Chondrocyte (in vitro differentiated cells): ENCODE measurements at regions not wholly inside any gene's neighbourhood (a gene's known extent, or its start where the extent isn't known, plus 50 kb on each side); places are given as distances from the start of the nearest gene placed in this dataset.

ENCODE experiments used
- DNase-seq: peaks from one replicate; pipeline ENCODE4 v3.0.0; 2021; ENCODE audit warnings: mixed read lengths, low spot score
- H3K27ac Mint-ChIP-seq: one replicate; pipeline ENCODE4 v1.8.0; 2021; ENCODE audit warnings: mild to moderate bottlenecking, moderate library complexity, mixed read lengths; ENCODE audit not compliant: unreplicated experiment
- H3K27me3 Mint-ChIP-seq: 2 replicates; pipeline ENCODE4 v1.8.0; 2021; ENCODE audit warnings: low read depth, mixed read lengths
- H3K36me3 Mint-ChIP-seq: 2 replicates; pipeline ENCODE4 v1.8.0; 2021; ENCODE audit warnings: low read depth, mixed read lengths
- H3K4me1 Mint-ChIP-seq: 2 replicates; pipeline ENCODE4 v1.8.0; 2021; ENCODE audit warnings: low read depth, mild to moderate bottlenecking, mixed read lengths
- H3K4me3 Mint-ChIP-seq: one replicate; pipeline ENCODE4 v1.8.0; 2021; ENCODE audit warnings: mild to moderate bottlenecking, moderate library complexity, mixed read lengths; ENCODE audit not compliant: unreplicated experiment
- H3K9me3 Mint-ChIP-seq: 2 replicates; pipeline ENCODE4 v1.8.0; 2021; ENCODE audit warnings: low read depth, mixed read lengths
- TF ChIP-seq, protein P1 (sequence below): fragments of 200-600 bp; sonication (generic); IDR thresholded peaks from 2 replicates; pipeline ENCODE4 v1.5.0; 2021; ENCODE audit warnings: antibody characterized with exemption, mild to moderate bottlenecking, moderate library complexity

GRCh38 chr1:101332633-101333032 lies 95.8 kb downstream of the S1PR1 start:
- H3K4me3 Mint-ChIP-seq, result no peak overlapping the region
- DNase-seq, result no peak
- H3K27ac Mint-ChIP-seq, result no peak overlapping the region
- no peaks in the 10 kb centered on the region for H3K36me3 Mint-ChIP-seq
- H3K27me3 Mint-ChIP-seq, result peaks cover 15% of the 10 kb centered on the region
- H3K4me1 Mint-ChIP-seq, result no peaks in the 10 kb centered on the region
- H3K9me3 Mint-ChIP-seq, result peaks cover 3% of the 10 kb centered on the region
- TF ChIP-seq, protein P1, sequence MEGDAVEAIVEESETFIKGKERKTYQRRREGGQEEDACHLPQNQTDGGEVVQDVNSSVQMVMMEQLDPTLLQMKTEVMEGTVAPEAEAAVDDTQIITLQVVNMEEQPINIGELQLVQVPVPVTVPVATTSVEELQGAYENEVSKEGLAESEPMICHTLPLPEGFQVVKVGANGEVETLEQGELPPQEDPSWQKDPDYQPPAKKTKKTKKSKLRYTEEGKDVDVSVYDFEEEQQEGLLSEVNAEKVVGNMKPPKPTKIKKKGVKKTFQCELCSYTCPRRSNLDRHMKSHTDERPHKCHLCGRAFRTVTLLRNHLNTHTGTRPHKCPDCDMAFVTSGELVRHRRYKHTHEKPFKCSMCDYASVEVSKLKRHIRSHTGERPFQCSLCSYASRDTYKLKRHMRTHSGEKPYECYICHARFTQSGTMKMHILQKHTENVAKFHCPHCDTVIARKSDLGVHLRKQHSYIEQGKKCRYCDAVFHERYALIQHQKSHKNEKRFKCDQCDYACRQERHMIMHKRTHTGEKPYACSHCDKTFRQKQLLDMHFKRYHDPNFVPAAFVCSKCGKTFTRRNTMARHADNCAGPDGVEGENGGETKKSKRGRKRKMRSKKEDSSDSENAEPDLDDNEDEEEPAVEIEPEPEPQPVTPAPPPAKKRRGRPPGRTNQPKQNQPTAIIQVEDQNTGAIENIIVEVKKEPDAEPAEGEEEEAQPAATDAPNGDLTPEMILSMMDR, result no peak

GRCh38 chr1:101333186-101333585 lies 96.4 kb downstream of the S1PR1 start:
- no peak overlapping the region for H3K4me3 Mint-ChIP-seq
- H3K36me3 Mint-ChIP-seq, result no peaks in the 10 kb centered on the region
- peaks cover 15% of the 10 kb centered on the region for H3K27me3 Mint-ChIP-seq
- peaks cover 5% of the 10 kb centered on the region for H3K9me3 Mint-ChIP-seq
- no peak overlapping the region for H3K27ac Mint-ChIP-seq
- TF ChIP-seq, protein P1, result no peak
- no peaks in the 10 kb centered on the region for H3K4me1 Mint-ChIP-seq
- DNase-seq, result no peak

- Mint-ChIP-seq H3K4me3 (no peak overlapping the region), H3K27me3 (peaks cover 12% of the 10 kb centered on the region), H3K27ac (no peak overlapping the region), H3K9me3 (peaks cover 18% of the 10 kb centered on the region), H3K4me1 (no peaks in the 10 kb centered on the region), H3K36me3 (peaks cover 2% of the 10 kb centered on the region)
- TF ChIP-seq, protein P1, result no peak
- DNase-seq, result no peak
Observed at GRCh38 chr1:101337968-101338367, 101.1 kb downstream of the S1PR1 start.

DNA sequence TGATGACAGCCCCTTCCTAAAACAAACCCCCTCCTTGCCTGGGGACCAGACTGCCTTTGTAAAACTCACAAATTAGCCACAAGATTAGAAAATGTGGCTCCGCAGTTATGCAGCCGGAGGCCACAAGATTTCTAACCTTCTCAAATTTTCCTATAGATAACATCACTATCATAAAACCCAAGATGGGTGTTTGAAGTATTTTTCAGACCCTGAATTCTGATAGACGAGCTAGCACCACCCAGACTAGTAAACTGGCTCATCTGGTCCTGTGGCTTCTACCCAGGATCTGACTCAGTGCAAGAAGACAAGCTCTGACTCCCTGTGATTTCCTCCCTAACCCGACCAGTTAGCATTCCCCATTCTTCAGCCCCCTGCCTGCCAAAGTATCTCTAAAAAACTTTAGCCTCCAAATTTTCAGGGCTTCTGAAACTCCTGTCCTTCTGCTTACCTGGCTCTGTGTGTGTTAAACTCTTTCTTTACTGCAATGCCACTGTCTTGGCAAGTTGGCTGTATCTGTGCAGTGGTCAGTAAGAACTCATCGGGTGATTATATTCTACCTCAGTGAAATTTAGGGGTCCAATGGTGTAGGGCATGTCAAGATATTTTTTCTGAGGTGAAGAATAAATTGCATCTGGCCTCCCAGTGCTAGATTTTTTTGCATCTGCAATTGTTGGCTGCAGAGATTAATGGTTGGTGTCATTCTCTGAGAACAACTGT lies 102.1 kb downstream of the S1PR1 start:
- no peak for DNase-seq
- Mint-ChIP-seq H3K27ac (no peak overlapping the region), H3K4me1 (no peaks in the 10 kb centered on the region), H3K36me3 (peaks cover 2% of the 10 kb centered on the region), H3K27me3 (peaks cover 16% of the 10 kb centered on the region), H3K4me3 (no peak overlapping the region), H3K9me3 (peaks cover 18% of the 10 kb centered on the region)
- TF ChIP-seq, protein P1, result no peak

DNA sequence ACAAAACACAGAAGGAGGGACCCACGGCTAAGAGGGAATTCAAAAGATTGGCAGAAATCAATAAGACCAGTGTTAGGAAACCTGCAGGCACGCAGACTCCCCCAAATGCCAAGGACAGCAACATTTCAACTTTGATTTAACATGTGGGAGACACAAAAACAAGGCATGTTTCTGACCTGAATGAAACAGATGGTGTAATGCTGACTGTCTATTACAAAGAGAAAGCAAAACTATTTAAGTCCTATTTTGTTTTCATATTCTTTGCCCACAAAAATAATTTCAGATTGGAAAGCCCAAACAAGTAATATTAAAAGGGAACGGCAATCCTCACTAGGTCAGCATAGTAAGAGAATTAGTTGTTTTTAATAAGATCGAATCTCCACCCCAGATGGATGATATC lies 107.9 kb downstream of the S1PR1 start:
- TF ChIP-seq, protein P1, result no peak
- no peak overlapping the region for H3K4me3 Mint-ChIP-seq
- no peak overlapping the region for H3K27ac Mint-ChIP-seq
- H3K36me3 Mint-ChIP-seq, result peaks cover 2% of the 10 kb centered on the region
- peaks cover 2% of the 10 kb centered on the region for H3K9me3 Mint-ChIP-seq
- H3K27me3 Mint-ChIP-seq, result peaks cover 38% of the 10 kb centered on the region
- DNase-seq, result no peak
- no peaks in the 10 kb centered on the region for H3K4me1 Mint-ChIP-seq
